CD4-positive, alpha-beta memory T cell (primary cell): ENCODE measurements at regions not wholly inside any gene's neighbourhood (a gene's known extent, or its start where the extent isn't known, plus 50 kb on each side); places are given as distances from the start of the nearest gene placed in this dataset.

Experiments
- CTCF ChIA-PET: fragments of 350-600 bp; sonication (Branson Sonifier 250); formaldehyde crosslinking; loops from one replicate; lab custom pipeline; 2021; ENCODE audit warnings: inconsistent platforms; ENCODE audit not compliant: partially characterized antibody; lab: Charles Lee
- POLR2A ChIA-PET: fragments of 350-600 bp; sonication (Branson Sonifier 250); formaldehyde crosslinking; loops from one replicate; lab custom pipeline; 2021; ENCODE audit not compliant: partially characterized antibody; lab: Charles Lee
- DNase-seq, 5 donors: peaks; one replicate each; pipeline versions ENCODE4 v3.0.0 to v3.0.0-alpha.2; 2020 to 2022; ENCODE audit warnings: mixed read lengths in 1 of 5
- H3K27ac ChIP-seq: one replicate; pipeline ENCODE4 v1.7.0; 2013; ENCODE audit warnings: low read depth, low read length
- H3K27me3 ChIP-seq: 2 replicates; pipeline ENCODE4 v1.7.0; 2013; ENCODE audit warnings: mild to moderate bottlenecking, low read length, moderate library complexity; ENCODE audit not compliant: insufficient read depth
- H3K36me3 ChIP-seq: 2 replicates; pipeline ENCODE4 v1.7.0; 2013; ENCODE audit warnings: mild to moderate bottlenecking, low read length, moderate library complexity; ENCODE audit not compliant: insufficient read depth
- H3K4me1 ChIP-seq: 2 replicates; pipeline ENCODE4 v1.7.0; 2013; ENCODE audit warnings: mild to moderate bottlenecking, low read length, moderate library complexity; ENCODE audit not compliant: insufficient read depth
- H3K4me3 ChIP-seq, 2 donors: one replicate each; pipeline ENCODE4 v1.7.0; 2013; ENCODE audit warnings: low read length in 2 of 2, mild to moderate bottlenecking in 1 of 2
- H3K9me3 ChIP-seq, 2 donors: one replicate each; pipeline ENCODE4 v1.7.0; 2013; ENCODE audit warnings: low read length in 2 of 2, control low read depth in 1 of 2; ENCODE audit not compliant: control insufficient read depth in 1 of 2
- H3K27ac Mint-ChIP-seq, 7 donors: one replicate each; pipeline ENCODE4 v1.8.0; 2020 to 2021; ENCODE audit warnings: mixed read lengths in 7 of 7, mild to moderate bottlenecking in 6 of 7, inconsistent platforms in 3 of 7, moderate library complexity in 3 of 7
- H3K27me3 Mint-ChIP-seq, 2 donors: one replicate each; pipeline ENCODE4 v1.8.0; 2020 to 2021; ENCODE audit warnings: mixed read lengths in 2 of 2
- H3K36me3 Mint-ChIP-seq, 2 donors: one replicate each; pipeline ENCODE4 v1.8.0; 2020 to 2021; ENCODE audit warnings: mixed read lengths in 2 of 2, inconsistent platforms in 1 of 2, mild to moderate bottlenecking in 1 of 2
- H3K4me1 Mint-ChIP-seq, 4 donors: one replicate each; pipeline ENCODE4 v1.8.0; 2020 to 2021; ENCODE audit warnings: mixed read lengths in 4 of 4, mild to moderate bottlenecking in 1 of 4
- H3K4me3 Mint-ChIP-seq, 8 donors: one replicate each; pipeline ENCODE4 v1.8.0; 2020 to 2021; ENCODE audit warnings: mixed read lengths in 8 of 8, mild to moderate bottlenecking in 7 of 8, moderate library complexity in 6 of 8, inconsistent platforms in 3 of 8
- H3K9me3 Mint-ChIP-seq, 8 donors: one replicate each; pipeline ENCODE4 v1.8.0; 2020 to 2021; ENCODE audit warnings: mixed read lengths in 8 of 8, mild to moderate bottlenecking in 5 of 8, inconsistent platforms in 3 of 8, moderate library complexity in 1 of 8
- intact Hi-C: fragments of 100-400 bp; cut with micrococcal nuclease; formaldehyde crosslinking; loops from one replicate; pipeline ENCODE4 v1.15.1; 2023

DNA sequence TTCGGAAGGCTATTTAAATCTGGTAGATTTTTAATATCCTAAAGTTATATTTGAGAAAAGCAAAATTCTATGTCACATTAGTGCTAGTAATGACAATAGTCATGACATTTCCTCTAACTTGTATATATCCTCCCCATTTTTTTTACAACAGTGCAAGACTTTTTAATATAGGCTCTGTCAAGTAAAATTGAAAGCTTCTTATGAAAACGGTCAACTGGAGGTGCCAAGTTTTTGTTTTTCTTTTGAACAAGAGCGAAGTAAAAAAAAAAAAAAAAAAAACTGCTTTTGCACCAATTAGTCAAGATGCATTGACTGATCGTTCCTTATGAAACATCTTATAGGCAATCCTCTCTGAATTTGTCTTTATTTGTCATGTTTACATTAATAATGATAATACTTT, 389.3 kb downstream of the STK39 start:
- H3K27ac Mint-ChIP-seq, result no peak overlapping the region
- ChIA-PET CTCF (no interaction called here), POLR2A (no interaction called here)
- intact Hi-C loops, result no loop called here
- H3K27me3 Mint-ChIP-seq, result peaks cover 3 to 5% of the 10 kb centered on the region in 2 donors
- no peak overlapping the region for H3K4me3 Mint-ChIP-seq
- H3K27ac ChIP-seq, result no peak overlapping the region
- H3K9me3 Mint-ChIP-seq, result peaks cover 0 to 2% (median 0%) of the 10 kb centered on the region in 8 donors
- H3K36me3 ChIP-seq, result no peaks in the 10 kb centered on the region
- no peaks in the 10 kb centered on the region for H3K4me1 ChIP-seq
- H3K9me3 ChIP-seq, result no peaks in the 10 kb centered on the region
- no peak overlapping the region for H3K4me3 ChIP-seq
- DNase-seq, result no peak
- no peaks in the 10 kb centered on the region for H3K4me1 Mint-ChIP-seq
- no peaks in the 10 kb centered on the region for H3K27me3 ChIP-seq
- no peaks in the 10 kb centered on the region for H3K36me3 Mint-ChIP-seq

DNA sequence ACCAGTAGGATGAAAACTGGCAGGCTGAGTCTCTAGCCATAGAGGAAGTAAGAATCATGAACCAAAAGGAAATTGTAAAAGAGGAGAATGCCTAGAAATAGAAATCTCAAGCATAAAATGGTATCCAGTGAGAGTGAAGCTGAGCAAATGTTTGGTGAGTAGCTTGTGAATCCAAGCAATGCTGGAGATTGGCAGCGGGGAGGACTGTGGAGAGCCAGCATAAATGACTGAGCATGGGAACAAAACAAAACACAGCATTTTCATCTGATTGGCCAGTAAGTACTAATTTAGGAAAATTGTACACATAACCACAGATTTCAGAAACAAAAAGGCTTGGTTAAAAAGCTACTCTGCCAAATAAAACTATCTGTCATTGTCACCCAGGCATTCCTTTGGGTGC, 390.0 kb downstream of the STK39 start:
- Histone ChIP-seq H3K36me3 (no peaks in the 10 kb centered on the region), H3K27me3 (no peaks in the 10 kb centered on the region), H3K27ac (no peak overlapping the region), H3K4me3 (no peak overlapping the region), H3K9me3 (no peaks in the 10 kb centered on the region), H3K4me1 (no peaks in the 10 kb centered on the region)
- DNase-seq, result no peak
- Mint-ChIP-seq H3K27me3 (peaks cover 3 to 5% of the 10 kb centered on the region in 2 donors), H3K9me3 (peaks cover 0 to 2% (median 0%) of the 10 kb centered on the region in 8 donors), H3K4me1 (no peaks in the 10 kb centered on the region), H3K27ac (no peak overlapping the region), H3K4me3 (no peak overlapping the region), H3K36me3 (no peaks in the 10 kb centered on the region)
- intact Hi-C loops, result no loop called here
- POLR2A ChIA-PET, result no interaction called here
- CTCF ChIA-PET, result no interaction called here

DNA sequence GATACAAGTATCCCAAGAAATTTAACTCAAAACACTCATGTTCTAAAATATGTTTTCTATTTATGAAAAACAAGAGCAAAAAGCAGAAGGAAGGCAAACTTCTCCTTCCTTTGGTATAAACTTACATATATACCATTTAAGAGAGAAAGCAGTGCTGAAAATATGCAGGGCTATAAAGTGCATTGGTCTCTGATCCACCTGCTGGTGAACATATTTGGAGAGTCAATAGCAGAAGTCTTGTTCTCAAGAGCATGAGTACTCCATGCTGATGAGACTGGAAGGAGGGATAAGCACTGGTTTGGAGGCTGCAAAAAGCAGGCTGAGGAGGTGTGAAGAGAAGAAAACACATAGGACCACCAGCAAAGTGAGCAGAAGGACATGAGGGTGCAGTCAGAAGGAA, 391.2 kb downstream of the STK39 start:
- Mint-ChIP-seq H3K4me1 (no peaks in the 10 kb centered on the region), H3K36me3 (no peaks in the 10 kb centered on the region), H3K4me3 (no peak overlapping the region), H3K9me3 (peaks cover 0 to 2% (median 0%) of the 10 kb centered on the region in 8 donors), H3K27ac (no peak overlapping the region), H3K27me3 (peaks cover 3 to 5% of the 10 kb centered on the region in 2 donors)
- CTCF ChIA-PET, result no interaction called here
- DNase-seq, result no peak
- POLR2A ChIA-PET, result no interaction called here
- Histone ChIP-seq H3K4me1 (no peaks in the 10 kb centered on the region), H3K9me3 (no peaks in the 10 kb centered on the region), H3K27ac (no peak overlapping the region), H3K36me3 (no peaks in the 10 kb centered on the region), H3K4me3 (no peak overlapping the region), H3K27me3 (no peaks in the 10 kb centered on the region)
- intact Hi-C loops, result no loop called here

- H3K9me3 Mint-ChIP-seq, result peaks cover 0 to 2% (median 0%) of the 10 kb centered on the region in 8 donors
- H3K27me3 Mint-ChIP-seq, result peaks cover 2 to 5% of the 10 kb centered on the region in 2 donors
- Histone ChIP-seq H3K4me1 (no peaks in the 10 kb centered on the region), H3K36me3 (no peaks in the 10 kb centered on the region), H3K4me3 (no peak overlapping the region), H3K27ac (no peak overlapping the region), H3K27me3 (no peaks in the 10 kb centered on the region), H3K9me3 (no peaks in the 10 kb centered on the region)
- no peak overlapping the region for H3K4me3 Mint-ChIP-seq
- H3K36me3 Mint-ChIP-seq, result no peaks in the 10 kb centered on the region
- no peak for DNase-seq
- intact Hi-C loops, result no loop called here
- ChIA-PET POLR2A (no interaction called here), CTCF (no interaction called here)
- no peak overlapping the region for H3K27ac Mint-ChIP-seq
- H3K4me1 Mint-ChIP-seq, result no peaks in the 10 kb centered on the region
Measured at GRCh38 chr2:167855211-167855610, 392.2 kb downstream of the STK39 start.

DNA sequence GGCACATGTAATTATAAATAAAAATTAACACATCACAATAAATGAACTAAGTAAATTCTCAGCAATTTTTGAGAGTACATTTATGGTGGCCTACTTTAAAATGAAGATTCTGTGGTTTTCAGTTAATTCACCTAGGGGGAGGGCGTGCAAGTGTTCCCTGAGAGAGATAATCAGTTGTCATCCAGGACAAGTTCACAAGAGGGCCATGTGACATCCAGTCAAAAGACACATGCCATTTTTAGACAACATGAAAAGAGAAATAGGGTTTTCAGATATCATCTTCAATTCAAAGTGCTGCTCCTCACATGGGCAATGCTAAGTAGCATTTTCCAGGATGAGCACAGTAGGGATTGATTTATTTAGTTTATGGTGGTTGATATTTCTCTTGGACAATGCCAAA, 393.7 kb downstream of the STK39 start:
- ChIA-PET CTCF (no interaction called here), POLR2A (no interaction called here)
- Histone ChIP-seq H3K36me3 (no peaks in the 10 kb centered on the region), H3K4me3 (no peak overlapping the region), H3K9me3 (no peaks in the 10 kb centered on the region), H3K27me3 (no peaks in the 10 kb centered on the region), H3K27ac (no peak overlapping the region), H3K4me1 (no peaks in the 10 kb centered on the region)
- Mint-ChIP-seq H3K4me1 (no peaks in the 10 kb centered on the region), H3K36me3 (no peaks in the 10 kb centered on the region), H3K27ac (no peak overlapping the region), H3K9me3 (peaks cover 0 to 4% (median 0%) of the 10 kb centered on the region in 8 donors), H3K27me3 (peaks cover 2 to 5% of the 10 kb centered on the region in 2 donors), H3K4me3 (no peak overlapping the region)
- intact Hi-C loops, result no loop called here
- no peak for DNase-seq

- Histone ChIP-seq H3K27me3 (no peaks in the 10 kb centered on the region), H3K4me3 (no peak overlapping the region), H3K36me3 (no peaks in the 10 kb centered on the region), H3K9me3 (no peaks in the 10 kb centered on the region), H3K4me1 (no peaks in the 10 kb centered on the region), H3K27ac (no peak overlapping the region)
- no peaks in the 10 kb centered on the region for H3K36me3 Mint-ChIP-seq
- POLR2A ChIA-PET, result no interaction called here
- CTCF ChIA-PET, result no interaction called here
- peaks cover 0 to 5% (median 0%) of the 10 kb centered on the region in 8 donors for H3K9me3 Mint-ChIP-seq
- no peaks in the 10 kb centered on the region for H3K4me1 Mint-ChIP-seq
- H3K27me3 Mint-ChIP-seq, result peaks cover 1 to 2% of the 10 kb centered on the region in 2 donors
- no peak overlapping the region for H3K4me3 Mint-ChIP-seq
- no peak overlapping the region for H3K27ac Mint-ChIP-seq
- no peak for DNase-seq
- intact Hi-C loops, result no loop called here
Measured at GRCh38 chr2:167851876-167852275, 395.5 kb downstream of the STK39 start.

DNA sequence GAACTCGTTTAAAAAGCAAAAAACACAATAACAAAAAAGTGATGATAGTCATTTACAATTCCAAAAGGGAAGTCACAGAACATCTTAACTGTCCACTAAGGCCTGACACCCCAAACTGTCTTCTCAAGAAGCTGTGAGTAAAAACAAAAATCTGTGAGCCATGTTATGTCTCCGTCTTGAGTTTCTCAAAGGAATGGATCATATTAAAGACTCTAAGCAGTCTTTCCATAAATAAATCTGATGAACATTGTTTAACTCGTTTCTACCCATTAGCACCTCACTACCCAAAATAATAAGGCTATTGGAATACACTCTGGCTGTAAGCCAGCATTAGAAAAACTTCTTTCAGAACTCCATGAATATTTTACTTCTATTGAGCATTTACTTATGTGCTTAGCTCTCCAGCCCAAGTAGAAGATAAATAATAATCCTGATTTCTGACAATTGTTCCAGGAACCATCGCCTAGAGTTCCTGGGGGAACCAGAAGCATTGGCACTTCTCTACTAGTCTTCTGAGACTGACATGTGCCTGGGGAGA, 396.0 kb downstream of the STK39 start:
- Mint-ChIP-seq H3K4me1 (no peaks in the 10 kb centered on the region), H3K36me3 (no peaks in the 10 kb centered on the region), H3K27ac (no peak overlapping the region), H3K9me3 (peaks cover 0 to 5% (median 0%) of the 10 kb centered on the region in 8 donors), H3K27me3 (peaks cover 1 to 2% of the 10 kb centered on the region in 2 donors), H3K4me3 (no peak overlapping the region)
- no peaks in the 10 kb centered on the region for H3K4me1 ChIP-seq
- H3K27me3 ChIP-seq, result no peaks in the 10 kb centered on the region
- ChIA-PET POLR2A (no interaction called here), CTCF (no interaction called here)
- no peak for DNase-seq
- no peaks in the 10 kb centered on the region for H3K36me3 ChIP-seq
- no peaks in the 10 kb centered on the region for H3K9me3 ChIP-seq
- H3K4me3 ChIP-seq, result no peak overlapping the region
- no peak overlapping the region for H3K27ac ChIP-seq
- intact Hi-C loops, result no loop called here
